ENCODE measurements at regions not wholly inside any gene's neighbourhood (a gene's known extent, or its start where the extent isn't known, plus 50 kb on each side); places are given as distances from the start of the nearest gene placed in this dataset.

- no peak overlapping the region for H3K4me3 ChIP-seq
- no peaks in the 10 kb centered on the region for H3K27me3 ChIP-seq (ENCODE audit: insufficient read depth)
- Mint-ChIP-seq H3K27me3 (ENCODE audit: insufficient read depth, low read depth, poor library complexity) (peaks cover 3% of the 10 kb centered on the region), H3K36me3 (ENCODE audit: low read depth) (no peaks in the 10 kb centered on the region), H3K4me3 (no peak overlapping the region), H3K9me3 (no peaks in the 10 kb centered on the region; the same call in 2 of the 3 replicates), H3K4me1 (no peaks in the 10 kb centered on the region), H3K27ac (no peak overlapping the region)
- H3F3A ChIP-seq (replicated peaks; ENCODE audit: low read depth): no peaks in the 10 kb centered on the region
- ATAC-seq: no peak
- 0 out of 2 replicates have a peak, but pooled peaks cover 12% of the 10 kb centered on the region for H3K9me2 ChIP-seq (ENCODE audit: insufficient read depth)
- no peaks in the 10 kb centered on the region for H3K36me3 ChIP-seq (ENCODE audit: insufficient read depth)
- no peak for DNase-seq (ENCODE audit: low spot score)
- H3K27ac ChIP-seq (ENCODE audit: low read depth): no peak overlapping the region
- H4K20me1 ChIP-seq (replicated peaks; ENCODE audit: insufficient read depth): no peaks in the 10 kb centered on the region
- no peaks in the 10 kb centered on the region for H3K79me2 ChIP-seq (replicated peaks; ENCODE audit: insufficient read depth)
- TF ChIP-seq REST (IDR thresholded peaks at IDR 0.05; ENCODE audit: unreplicated experiment) (no peak), POLR2AphosphoS5 (IDR thresholded peaks at IDR 0.05; ENCODE audit: low read depth) (no peak), CTCF (conservative IDR thresholded peaks at IDR 0.05; ENCODE audit: low read depth in 2 of 2) (no peak), ZNF462 (CRISPR knock-in tag; IDR thresholded peaks at IDR 0.05) (no peak), ETS1 (IDR thresholded peaks at IDR 0.05) (no peak)
- no peaks in the 10 kb centered on the region for H3K4me1 ChIP-seq (ENCODE audit: insufficient read depth)
- H3K4me2 ChIP-seq: no peak overlapping the region
- H2AFZ ChIP-seq: no peak overlapping the region
Measured at GRCh38 chr12:93977081-93977480, 171.3 kb upstream of the PLXNC1 start.

Data from GM23338 (cell line).